ENCODE measurements at regions not wholly inside any gene's neighbourhood (a gene's known extent, or its start where the extent isn't known, plus 50 kb on each side); places are given as distances from the start of the nearest gene placed in this dataset.

DNA sequence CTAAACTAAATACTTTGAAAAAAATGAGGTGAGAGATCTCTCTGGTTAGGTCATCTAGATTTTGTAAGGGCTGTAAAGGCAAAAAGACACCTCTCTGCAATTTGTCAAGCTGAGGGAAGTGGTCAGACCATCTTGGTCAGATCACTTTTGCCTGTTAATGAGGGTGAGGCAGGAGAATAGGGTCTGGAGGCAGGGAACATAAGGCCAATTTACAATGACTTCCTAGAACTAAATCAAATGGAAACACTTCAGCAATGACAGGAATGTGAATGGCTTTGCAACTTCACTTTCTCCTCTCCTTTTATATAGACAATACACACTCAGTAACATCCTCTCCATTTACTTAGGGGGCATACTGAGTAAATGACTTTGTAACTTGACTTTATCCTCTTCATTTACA is 1653.4 kb downstream of the SLITRK5 start:
- no peak for DNase-seq (ENCODE audit: low read depth in 6 of 9, low spot score in 9 of 9)
- no peaks in the 10 kb centered on the region for H3K4me1 ChIP-seq (ENCODE audit: control insufficient read depth in 2 of 2, insufficient read depth in 2 of 2, low read length in 2 of 2)
- no peaks in the 10 kb centered on the region for H3K9me3 ChIP-seq (ENCODE audit: control insufficient read depth in 2 of 2, insufficient read depth in 1 of 2, low read length in 1 of 2)
- no peaks in the 10 kb centered on the region for H3K36me3 ChIP-seq (ENCODE audit: control insufficient read depth in 2 of 2, insufficient read depth in 2 of 2, low read length in 1 of 2)
- no peaks in the 10 kb centered on the region for H3K27me3 ChIP-seq (ENCODE audit: control insufficient read depth in 2 of 2, insufficient read depth in 1 of 2, low read length in 1 of 2)
- H3K4me3 ChIP-seq (ENCODE audit: low read length in 2 of 2): no peak overlapping the region
- H3K27ac ChIP-seq (ENCODE audit: low read depth in 1 of 2, low read length in 1 of 2): no peak overlapping the region

- H3K27me3 ChIP-seq (ENCODE audit: control insufficient read depth in 2 of 2, insufficient read depth in 1 of 2, low read length in 1 of 2): no peaks in the 10 kb centered on the region
- H3K9me3 ChIP-seq (ENCODE audit: control insufficient read depth in 2 of 2, insufficient read depth in 1 of 2, low read length in 1 of 2): no peaks in the 10 kb centered on the region
- no peak for DNase-seq (ENCODE audit: low read depth in 6 of 9, low spot score in 9 of 9)
- WGBS: 85% methylated on average over 1 of the region's 1 CpG
- H3K4me1 ChIP-seq (ENCODE audit: control insufficient read depth in 2 of 2, insufficient read depth in 2 of 2, low read length in 2 of 2): no peaks in the 10 kb centered on the region
- H3K36me3 ChIP-seq (ENCODE audit: control insufficient read depth in 2 of 2, insufficient read depth in 2 of 2, low read length in 1 of 2): no peaks in the 10 kb centered on the region
- no peak overlapping the region for H3K27ac ChIP-seq (ENCODE audit: low read depth in 1 of 2, low read length in 1 of 2)
- no peak overlapping the region for H3K4me3 ChIP-seq (ENCODE audit: low read length in 2 of 2)
Observed at GRCh38 chr13:89343165-89343564, 1672.0 kb downstream of the SLITRK5 start.

- Histone ChIP-seq H3K4me3 (ENCODE audit: low read length in 2 of 2) (no peak overlapping the region), H3K27ac (ENCODE audit: low read depth in 1 of 2, low read length in 1 of 2) (no peak overlapping the region), H3K27me3 (ENCODE audit: control insufficient read depth in 2 of 2, insufficient read depth in 1 of 2, low read length in 1 of 2) (no peaks in the 10 kb centered on the region), H3K9me3 (ENCODE audit: control insufficient read depth in 2 of 2, insufficient read depth in 1 of 2, low read length in 1 of 2) (no peaks in the 10 kb centered on the region), H3K4me1 (ENCODE audit: control insufficient read depth in 2 of 2, insufficient read depth in 2 of 2, low read length in 2 of 2) (no peaks in the 10 kb centered on the region), H3K36me3 (ENCODE audit: control insufficient read depth in 2 of 2, insufficient read depth in 2 of 2, low read length in 1 of 2) (no peaks in the 10 kb centered on the region)
- DNase-seq (ENCODE audit: low read depth in 6 of 9, low spot score in 9 of 9): no peak
- WGBS: 94% methylated on average over 2 of the region's 2 CpGs
Observed at GRCh38 chr13:89352384-89352783, 1681.2 kb downstream of the SLITRK5 start.

- no peaks in the 10 kb centered on the region for H3K27me3 ChIP-seq (ENCODE audit: control insufficient read depth in 2 of 2, insufficient read depth in 1 of 2, low read length in 1 of 2)
- peaks cover 2 to 4% of the 10 kb centered on the region in 2 donors for H3K9me3 ChIP-seq (ENCODE audit: control insufficient read depth in 2 of 2, insufficient read depth in 1 of 2, low read length in 1 of 2)
- no peaks in the 10 kb centered on the region for H3K36me3 ChIP-seq (ENCODE audit: control insufficient read depth in 2 of 2, insufficient read depth in 2 of 2, low read length in 1 of 2)
- H3K27ac ChIP-seq (ENCODE audit: low read depth in 1 of 2, low read length in 1 of 2): no peak overlapping the region
- 90% methylated on average over 4 of the region's 4 CpGs for WGBS
- no peaks in the 10 kb centered on the region for H3K4me1 ChIP-seq (ENCODE audit: control insufficient read depth in 2 of 2, insufficient read depth in 2 of 2, low read length in 2 of 2)
- H3K4me3 ChIP-seq (ENCODE audit: low read length in 2 of 2): no peak overlapping the region
- no peak for DNase-seq (ENCODE audit: low read depth in 6 of 9, low spot score in 9 of 9)
Observed at GRCh38 chr13:89361909-89362308, 1690.7 kb downstream of the SLITRK5 start.

DNA sequence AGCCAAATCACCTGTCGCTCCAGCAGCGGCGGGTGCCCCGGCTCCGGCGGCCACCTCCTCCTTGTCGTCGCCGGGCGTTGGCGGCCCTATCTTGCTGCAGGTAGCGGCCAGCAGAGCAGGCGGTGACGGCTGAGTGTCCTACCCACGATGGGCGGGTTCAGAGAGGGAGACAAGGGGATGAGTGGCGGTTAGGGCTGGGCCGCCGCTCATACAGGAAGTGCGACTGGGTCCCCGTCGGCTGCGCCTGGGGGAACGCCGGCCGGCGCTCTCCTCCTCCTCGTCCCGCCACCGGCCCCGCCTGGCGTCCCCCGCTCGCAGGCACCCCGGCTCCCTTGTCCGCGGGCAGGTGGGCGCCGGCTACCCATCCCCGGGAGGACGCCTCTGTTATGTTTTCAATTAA is 1692.0 kb downstream of the SLITRK5 start:
- H3K36me3 ChIP-seq (ENCODE audit: control insufficient read depth in 2 of 2, insufficient read depth in 2 of 2, low read length in 1 of 2): no peaks in the 10 kb centered on the region
- 98% methylated on average over 41 of the region's 41 CpGs for WGBS
- DNase-seq (ENCODE audit: low read depth in 6 of 9, low spot score in 9 of 9): no peak
- no peak overlapping the region for H3K4me3 ChIP-seq (ENCODE audit: low read length in 2 of 2)
- H3K9me3 ChIP-seq (ENCODE audit: control insufficient read depth in 2 of 2, insufficient read depth in 1 of 2, low read length in 1 of 2): peaks cover 2 to 4% of the 10 kb centered on the region in 2 donors
- H3K4me1 ChIP-seq (ENCODE audit: control insufficient read depth in 2 of 2, insufficient read depth in 2 of 2, low read length in 2 of 2): no peaks in the 10 kb centered on the region
- H3K27me3 ChIP-seq (ENCODE audit: control insufficient read depth in 2 of 2, insufficient read depth in 1 of 2, low read length in 1 of 2): no peaks in the 10 kb centered on the region
- H3K27ac ChIP-seq (ENCODE audit: low read depth in 1 of 2, low read length in 1 of 2): no peak overlapping the region

- Histone ChIP-seq H3K4me1 (ENCODE audit: control insufficient read depth in 2 of 2, insufficient read depth in 2 of 2, low read length in 2 of 2) (no peaks in the 10 kb centered on the region), H3K9me3 (ENCODE audit: control insufficient read depth in 2 of 2, insufficient read depth in 1 of 2, low read length in 1 of 2) (no peaks in the 10 kb centered on the region), H3K4me3 (ENCODE audit: low read length in 2 of 2) (no peak overlapping the region), H3K36me3 (ENCODE audit: control insufficient read depth in 2 of 2, insufficient read depth in 2 of 2, low read length in 1 of 2) (no peaks in the 10 kb centered on the region), H3K27me3 (ENCODE audit: control insufficient read depth in 2 of 2, insufficient read depth in 1 of 2, low read length in 1 of 2) (no peaks in the 10 kb centered on the region), H3K27ac (ENCODE audit: low read depth in 1 of 2, low read length in 1 of 2) (no peak overlapping the region)
- 64% methylated on average over 3 of the region's 3 CpGs for WGBS
- DNase-seq (ENCODE audit: low read depth in 6 of 9, low spot score in 9 of 9): no peak
Observed at GRCh38 chr13:89372193-89372592, 1701.0 kb downstream of the SLITRK5 start.

DNA sequence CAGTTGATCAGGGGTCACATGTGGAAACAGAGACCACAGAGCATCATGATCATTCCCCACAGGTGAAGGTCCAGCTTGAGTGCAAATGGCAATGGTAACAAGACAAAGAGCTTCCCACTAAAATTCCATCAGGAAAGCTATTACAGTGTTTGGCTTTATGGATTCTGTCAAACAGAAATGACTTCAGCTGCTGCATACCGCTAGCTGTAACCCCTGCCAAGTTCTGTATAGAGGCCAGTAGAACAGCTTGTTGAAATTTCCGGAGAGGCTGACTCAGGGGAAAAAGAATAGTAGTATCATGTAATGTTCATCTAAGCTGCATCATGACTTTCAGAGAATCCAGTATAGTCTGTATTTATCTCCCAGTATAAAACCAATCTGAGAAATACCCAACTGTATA is 1704.7 kb downstream of the SLITRK5 start:
- Histone ChIP-seq H3K27ac (ENCODE audit: low read depth in 1 of 2, low read length in 1 of 2) (no peak overlapping the region), H3K4me1 (ENCODE audit: control insufficient read depth in 2 of 2, insufficient read depth in 2 of 2, low read length in 2 of 2) (no peaks in the 10 kb centered on the region), H3K4me3 (ENCODE audit: low read length in 2 of 2) (no peak overlapping the region), H3K36me3 (ENCODE audit: control insufficient read depth in 2 of 2, insufficient read depth in 2 of 2, low read length in 1 of 2) (no peaks in the 10 kb centered on the region), H3K27me3 (ENCODE audit: control insufficient read depth in 2 of 2, insufficient read depth in 1 of 2, low read length in 1 of 2) (no peaks in the 10 kb centered on the region), H3K9me3 (ENCODE audit: control insufficient read depth in 2 of 2, insufficient read depth in 1 of 2, low read length in 1 of 2) (no peaks in the 10 kb centered on the region)
- WGBS: 73% methylated on average over 2 of the region's 2 CpGs
- peak in 1 of 9 donors; percentile 1 for DNase-seq (ENCODE audit: low read depth in 6 of 9, low spot score in 9 of 9)

DNA sequence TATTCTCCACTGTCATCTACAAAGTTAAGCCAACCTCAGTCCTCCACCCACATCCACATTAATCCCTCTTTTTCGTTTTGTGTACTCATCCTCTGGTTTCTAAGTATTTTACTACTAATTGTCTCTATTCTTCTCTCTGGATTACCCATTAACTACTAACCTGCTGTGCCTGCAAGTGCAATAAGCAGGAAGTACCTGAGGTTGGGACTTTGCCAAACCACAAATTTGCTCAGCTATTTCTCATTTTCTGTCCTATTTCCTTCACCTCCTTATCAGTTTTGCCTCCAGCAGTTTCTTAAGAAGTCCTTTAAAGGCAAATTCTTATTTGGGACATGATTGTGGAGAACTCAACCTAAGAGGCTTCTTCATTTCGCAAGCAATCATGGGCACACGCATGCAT is 1708.9 kb downstream of the SLITRK5 start:
- no peak overlapping the region for H3K4me3 ChIP-seq (ENCODE audit: low read length in 2 of 2)
- H3K27ac ChIP-seq (ENCODE audit: low read depth in 1 of 2, low read length in 1 of 2): no peak overlapping the region
- no peaks in the 10 kb centered on the region for H3K4me1 ChIP-seq (ENCODE audit: control insufficient read depth in 2 of 2, insufficient read depth in 2 of 2, low read length in 2 of 2)
- WGBS: 65% methylated on average over 3 of the region's 3 CpGs
- H3K9me3 ChIP-seq (ENCODE audit: control insufficient read depth in 2 of 2, insufficient read depth in 1 of 2, low read length in 1 of 2): no peaks in the 10 kb centered on the region
- no peak for DNase-seq (ENCODE audit: low read depth in 6 of 9, low spot score in 9 of 9)
- H3K36me3 ChIP-seq (ENCODE audit: control insufficient read depth in 2 of 2, insufficient read depth in 2 of 2, low read length in 1 of 2): no peaks in the 10 kb centered on the region
- no peaks in the 10 kb centered on the region for H3K27me3 ChIP-seq (ENCODE audit: control insufficient read depth in 2 of 2, insufficient read depth in 1 of 2, low read length in 1 of 2)

GRCh38 chr13:89382981-89383380 is 1711.8 kb downstream of the SLITRK5 start:
- 94% methylated on average over 3 of the region's 3 CpGs for WGBS
- Histone ChIP-seq H3K4me3 (ENCODE audit: low read length in 2 of 2) (no peak overlapping the region), H3K27ac (ENCODE audit: low read depth in 1 of 2, low read length in 1 of 2) (no peak overlapping the region), H3K9me3 (ENCODE audit: control insufficient read depth in 2 of 2, insufficient read depth in 1 of 2, low read length in 1 of 2) (no peaks in the 10 kb centered on the region), H3K27me3 (ENCODE audit: control insufficient read depth in 2 of 2, insufficient read depth in 1 of 2, low read length in 1 of 2) (no peaks in the 10 kb centered on the region), H3K4me1 (ENCODE audit: control insufficient read depth in 2 of 2, insufficient read depth in 2 of 2, low read length in 2 of 2) (no peaks in the 10 kb centered on the region), H3K36me3 (ENCODE audit: control insufficient read depth in 2 of 2, insufficient read depth in 2 of 2, low read length in 1 of 2) (no peaks in the 10 kb centered on the region)
- DNase-seq (ENCODE audit: low read depth in 6 of 9, low spot score in 9 of 9): no peak

DNA sequence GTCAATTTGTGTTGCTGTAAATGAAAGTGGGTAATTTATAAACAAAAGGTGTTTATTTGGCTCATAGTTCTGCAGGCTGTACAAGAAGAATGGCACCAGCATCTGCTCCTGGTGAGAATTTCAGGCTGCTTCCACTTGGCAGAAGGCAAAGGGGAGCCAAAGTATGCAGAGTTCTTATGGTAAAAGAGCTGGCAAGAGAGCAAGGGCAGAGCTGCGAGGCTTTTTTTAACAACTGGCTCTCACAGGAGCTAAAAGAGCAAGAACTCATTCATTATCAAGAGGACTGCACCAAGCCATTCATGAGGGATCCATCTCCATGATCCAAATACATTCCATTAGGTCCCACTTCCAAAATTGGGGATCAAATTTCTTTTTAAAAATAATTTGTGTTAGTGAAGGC is 1712.7 kb downstream of the SLITRK5 start:
- Histone ChIP-seq H3K27me3 (ENCODE audit: control insufficient read depth in 2 of 2, insufficient read depth in 1 of 2, low read length in 1 of 2) (no peaks in the 10 kb centered on the region), H3K9me3 (ENCODE audit: control insufficient read depth in 2 of 2, insufficient read depth in 1 of 2, low read length in 1 of 2) (no peaks in the 10 kb centered on the region), H3K36me3 (ENCODE audit: control insufficient read depth in 2 of 2, insufficient read depth in 2 of 2, low read length in 1 of 2) (no peaks in the 10 kb centered on the region), H3K4me1 (ENCODE audit: control insufficient read depth in 2 of 2, insufficient read depth in 2 of 2, low read length in 2 of 2) (no peaks in the 10 kb centered on the region), H3K27ac (ENCODE audit: low read depth in 1 of 2, low read length in 1 of 2) (no peak overlapping the region), H3K4me3 (ENCODE audit: low read length in 2 of 2) (no peak overlapping the region)
- 90% methylated on average over 1 of the region's 1 CpG for WGBS
- DNase-seq (ENCODE audit: low read depth in 6 of 9, low spot score in 9 of 9): no peak

Data from thymus (tissue), 11 donors.